ENCODE measurements at regions not wholly inside any gene's neighbourhood (a gene's known extent, or its start where the extent isn't known, plus 50 kb on each side); places are given as distances from the start of the nearest gene placed in this dataset.

GRCh38 chr2:180882959-180883358 lies 97.4 kb upstream of the UBE2E3 start:
- TF ChIP-seq REST (IDR thresholded peaks at IDR 0.05; ENCODE audit: insufficient read depth in 1 of 2, low read depth in 2 of 2, low read length in 1 of 2) (no peak), CTCF (IDR thresholded peaks at IDR 0.05) (no peak), TCF7L2 (IDR thresholded peaks at IDR 0.05; ENCODE audit: low read depth, low read length) (no peak), SIN3A (IDR thresholded peaks at IDR 0.05; ENCODE audit: borderline replicate concordance, insufficient read depth, low read depth, low read length) (no peak), POLR2AphosphoS5 (IDR thresholded peaks at IDR 0.05; ENCODE audit: low read depth, low read length) (no peak)
- Histone ChIP-seq H3K27me3 (ENCODE audit: control insufficient read depth, insufficient read depth, low read length) (no peaks in the 10 kb centered on the region), H3K4me1 (ENCODE audit: control insufficient read depth, insufficient read depth, low read length) (no peaks in the 10 kb centered on the region), H3K27ac (ENCODE audit: low read length) (no peak overlapping the region), H3K9me3 (ENCODE audit: control insufficient read depth, insufficient read depth, low read depth, low read length) (0 out of 2 replicates have a peak, but pooled peaks cover 2% of the 10 kb centered on the region), H3K4me3 (ENCODE audit: low read depth in 2 of 2, low read length in 2 of 2) (no peak overlapping the region), H3K36me3 (ENCODE audit: control insufficient read depth, insufficient read depth, low read length) (no peaks in the 10 kb centered on the region)
- intact Hi-C loops (cut with micrococcal nuclease; ENCODE audit: unreplicated experiment): no loop called here
- no TSS peak for BruUV-seq (replicated peaks)
- in situ Hi-C loops (cut with HindIII; ENCODE audit: low pct_unique_long_range_greater_than_20kb, low sequenced_read_pairs): no loop called here
- POLR2A ChIA-PET: no interaction called here
- DNase-seq (ENCODE audit: low read depth, low spot score): no peak
- ATAC-seq: no peak
- CTCF ChIA-PET: no interaction called here

GRCh38 chr2:180876506-180876905 lies 103.9 kb upstream of the UBE2E3 start:
- ATAC-seq (no peak), DNase-seq (ENCODE audit: low read depth, low spot score) (no peak)
- TF ChIP-seq REST (IDR thresholded peaks at IDR 0.05; ENCODE audit: insufficient read depth in 1 of 2, low read depth in 2 of 2, low read length in 1 of 2) (no peak), POLR2AphosphoS5 (IDR thresholded peaks at IDR 0.05; ENCODE audit: low read depth, low read length) (no peak), TCF7L2 (IDR thresholded peaks at IDR 0.05; ENCODE audit: low read depth, low read length) (no peak), CTCF (IDR thresholded peaks at IDR 0.05) (no peak), SIN3A (IDR thresholded peaks at IDR 0.05; ENCODE audit: borderline replicate concordance, insufficient read depth, low read depth, low read length) (no peak)
- Histone ChIP-seq H3K4me3 (ENCODE audit: low read depth in 2 of 2, low read length in 2 of 2) (no peak overlapping the region), H3K36me3 (ENCODE audit: control insufficient read depth, insufficient read depth, low read length) (no peaks in the 10 kb centered on the region), H3K9me3 (ENCODE audit: control insufficient read depth, insufficient read depth, low read depth, low read length) (0 out of 2 replicates have a peak, but pooled peaks cover 2% of the 10 kb centered on the region), H3K4me1 (ENCODE audit: control insufficient read depth, insufficient read depth, low read length) (no peaks in the 10 kb centered on the region), H3K27me3 (ENCODE audit: control insufficient read depth, insufficient read depth, low read length) (no peaks in the 10 kb centered on the region), H3K27ac (ENCODE audit: low read length) (no peak overlapping the region)
- ChIA-PET CTCF (no interaction called here), POLR2A (no interaction called here)
- intact Hi-C loops (cut with micrococcal nuclease; ENCODE audit: unreplicated experiment): no loop called here
- in situ Hi-C loops (cut with HindIII; ENCODE audit: low pct_unique_long_range_greater_than_20kb, low sequenced_read_pairs): no loop called here
- BruUV-seq (replicated peaks): no TSS peak
